GM12878 (cell line): ENCODE measurements at regions not wholly inside any gene's neighbourhood (a gene's known extent, or its start where the extent isn't known, plus 50 kb on each side); places are given as distances from the start of the nearest gene placed in this dataset.

Experiments
- BRCA1 ChIP-seq: IDR thresholded peaks from 2 replicates; pipeline ENCODE4 v1.6.1; 2011; ENCODE audit warnings: low read depth, low read length, improper control_type of control experiment
- CHD1 ChIP-seq: IDR thresholded peaks from 2 replicates; pipeline ENCODE4 v1.6.1; 2012; ENCODE audit warnings: low read depth, low read length, improper control_type of control experiment
- CHD2 ChIP-seq: IDR thresholded peaks from 2 replicates; pipeline ENCODE4 v1.6.1; 2011; ENCODE audit warnings: low read depth, low read length, improper control_type of control experiment, borderline replicate concordance
- CHD4 ChIP-seq: fragments of 200-600 bp; sonication (generic); IDR thresholded peaks from 2 replicates; pipeline ENCODE4 v1.6.1; 2016; ENCODE audit warnings: mild to moderate bottlenecking
- CTCF ChIP-seq, 3 experiments: IDR thresholded peaks in 2 of 3; conservative IDR thresholded peaks in 1 of 3; 2 replicates each; pipeline ENCODE4 v1.5.1; 2011; ENCODE audit warnings: low read depth in 3 of 3, low read length in 3 of 3, mild to moderate bottlenecking in 3 of 3, control low read depth in 2 of 3, moderate library complexity in 2 of 3, inconsistent platforms in 1 of 3, mixed read lengths in 1 of 3; ENCODE audit not compliant: control insufficient read depth in 2 of 3, insufficient read depth in 1 of 3; ENCODE audit errors: extremely low read depth in 1 of 3
- EED ChIP-seq: sonication (generic); IDR thresholded peaks from 2 replicates; pipeline ENCODE4 v1.6.1; 2016; ENCODE audit warnings: antibody characterized with exemption, low read depth
- EZH2 ChIP-seq: IDR thresholded peaks from 2 replicates; pipeline ENCODE4 v1.6.1; 2012; ENCODE audit warnings: low read depth, mild to moderate bottlenecking, control low read depth, inconsistent platforms, low read length, borderline replicate concordance; ENCODE audit not compliant: control insufficient read depth
- POLR2AphosphoS5 ChIP-seq: IDR thresholded peaks from 2 replicates; pipeline ENCODE4 v1.6.1; 2011; ENCODE audit warnings: mild to moderate bottlenecking, low read length, inconsistent platforms
- ZBTB11 ChIP-seq: fragments of 450-650 bp; formaldehyde crosslinking; IDR thresholded peaks from 2 replicates; pipeline ENCODE4 v1.5.0; 2022; ENCODE audit warnings: mild to moderate bottlenecking, missing genetic modification characterization

GRCh38 chr2:122323927-122324326 is 568.5 kb downstream of the TSN start:
- TF ChIP-seq ZBTB11 (CRISPR knock-in tag) (no peak), CTCF (IDR thresholded peaks at IDR 0.05 in 2 of 3, conservative IDR thresholded peaks at IDR 0.05 in 1 of 3; ENCODE audit: control insufficient read depth in 2 of 3, extremely low read depth in 1 of 3, insufficient read depth in 1 of 3, low read depth in 3 of 3, low read length in 3 of 3) (no peak), CHD4 (no peak), EZH2 (no peak), POLR2AphosphoS5 (no peak), CHD2 (no peak), EED (no peak), BRCA1 (no peak), CHD1 (no peak)
